GM10248 (cell line): ENCODE measurements at regions not wholly inside any gene's neighbourhood (a gene's known extent, or its start where the extent isn't known, plus 50 kb on each side); places are given as distances from the start of the nearest gene placed in this dataset.

ENCODE experiments used
- CTCF ChIA-PET: fragments of 300-600 bp; sonication (Branson Sonifier 250); formaldehyde crosslinking; extraction: SDS; loops from one replicate; lab custom pipeline; 2021; ENCODE audit warnings: antibody characterized with exemption; lab: Yijun Ruan, JAX
- POLR2A ChIA-PET: fragments of 350-650 bp; sonication (Branson Sonifier 250); formaldehyde crosslinking; extraction: SDS; loops from one replicate; lab custom pipeline; 2020; ENCODE audit warnings: antibody characterized with exemption; lab: Yijun Ruan, JAX
- DNase-seq: peaks from one replicate; pipeline ENCODE4 v3.0.0; 2012; ENCODE audit errors: extremely low spot score
- TF ChIP-seq, protein P1 (sequence below): IDR thresholded peaks from 2 replicates; pipeline ENCODE4 v1.5.1; 2012; ENCODE audit warnings: mild to moderate bottlenecking, low read depth; ENCODE audit errors: extremely low read depth, missing control alignments, control extremely low read depth

DNA sequence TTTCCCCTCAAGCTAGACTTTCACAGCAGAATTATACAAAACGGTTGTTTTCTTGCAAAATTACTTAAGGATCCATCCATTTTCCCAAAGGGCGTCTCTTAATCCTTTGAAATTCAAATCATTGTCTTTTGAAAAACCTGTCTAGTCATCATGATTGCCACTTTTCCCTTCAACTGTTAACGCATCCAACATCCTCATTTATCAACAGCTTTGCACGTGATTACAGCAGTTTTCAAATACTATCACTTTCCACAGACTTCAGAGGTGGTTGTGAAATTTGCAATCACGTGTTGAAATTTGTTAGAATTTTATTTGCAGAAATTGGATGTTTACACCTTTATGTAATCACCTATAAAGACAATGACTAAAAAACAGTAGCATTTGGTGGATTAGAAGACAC is 304.4 kb upstream of the SLC39A10 start:
- TF ChIP-seq, protein P1, sequence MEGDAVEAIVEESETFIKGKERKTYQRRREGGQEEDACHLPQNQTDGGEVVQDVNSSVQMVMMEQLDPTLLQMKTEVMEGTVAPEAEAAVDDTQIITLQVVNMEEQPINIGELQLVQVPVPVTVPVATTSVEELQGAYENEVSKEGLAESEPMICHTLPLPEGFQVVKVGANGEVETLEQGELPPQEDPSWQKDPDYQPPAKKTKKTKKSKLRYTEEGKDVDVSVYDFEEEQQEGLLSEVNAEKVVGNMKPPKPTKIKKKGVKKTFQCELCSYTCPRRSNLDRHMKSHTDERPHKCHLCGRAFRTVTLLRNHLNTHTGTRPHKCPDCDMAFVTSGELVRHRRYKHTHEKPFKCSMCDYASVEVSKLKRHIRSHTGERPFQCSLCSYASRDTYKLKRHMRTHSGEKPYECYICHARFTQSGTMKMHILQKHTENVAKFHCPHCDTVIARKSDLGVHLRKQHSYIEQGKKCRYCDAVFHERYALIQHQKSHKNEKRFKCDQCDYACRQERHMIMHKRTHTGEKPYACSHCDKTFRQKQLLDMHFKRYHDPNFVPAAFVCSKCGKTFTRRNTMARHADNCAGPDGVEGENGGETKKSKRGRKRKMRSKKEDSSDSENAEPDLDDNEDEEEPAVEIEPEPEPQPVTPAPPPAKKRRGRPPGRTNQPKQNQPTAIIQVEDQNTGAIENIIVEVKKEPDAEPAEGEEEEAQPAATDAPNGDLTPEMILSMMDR = no peak
- ChIA-PET POLR2A (no interaction called here), CTCF (no interaction called here)
- no peak for DNase-seq

- DNase-seq = no peak
- CTCF ChIA-PET = interaction anchor here (1.4 kb wide), 1 partner anchor 28 kb away, joined by 3 read pairs; no protein-coding TSS in a partner anchor
- TF ChIP-seq, protein P1 = no peak
- POLR2A ChIA-PET = no interaction called here
These were observed 313.0 kb upstream of the SLC39A10 start for GRCh38 chr2:195343942-195344530.

- ChIA-PET CTCF (interaction anchor here (1.4 kb wide), 1 partner anchor 28 kb away, joined by 3 read pairs; no protein-coding TSS in a partner anchor), POLR2A (no interaction called here)
- TF ChIP-seq, protein P1 = no peak
- no peak for DNase-seq
These were observed 313.5 kb upstream of the SLC39A10 start for GRCh38 chr2:195343540-195343939.

GRCh38 chr2:195342061-195342460 is 315.0 kb upstream of the SLC39A10 start:
- CTCF ChIA-PET = interaction anchor here (0.9 kb wide), 1 partner anchor 11 kb away, joined by 3 read pairs; no protein-coding TSS in a partner anchor

GRCh38 chr2:195338856-195339255 is 318.2 kb upstream of the SLC39A10 start:
- CTCF ChIA-PET = no interaction called here
- DNase-seq = no peak
- POLR2A ChIA-PET = no interaction called here
- TF ChIP-seq, protein P1 = no peak

More at GRCh38 chr2:195342061-195342460, 315.0 kb upstream of the SLC39A10 start:
- POLR2A ChIA-PET = no interaction called here
- TF ChIP-seq, protein P1 = no peak
- no peak for DNase-seq

- ChIA-PET POLR2A (no interaction called here), CTCF (no interaction called here)
- TF ChIP-seq, protein P1 = no peak
- no peak for DNase-seq
These were observed 319.4 kb upstream of the SLC39A10 start for GRCh38 chr2:195337597-195337996.
